Endothelial cell of umbilical vein (primary cell): ENCODE measurements at regions not wholly inside any gene's neighbourhood (a gene's known extent, or its start where the extent isn't known, plus 50 kb on each side); places are given as distances from the start of the nearest gene placed in this dataset.

Experiments used
- CTCF ChIP-seq, 2 donors: IDR thresholded peaks; 1 replicate in 1 of 2; 2 replicates in 1 of 2; pipeline ENCODE4 v1.5.1; 2011; ENCODE audit warnings: low read length in 2 of 2, mild to moderate bottlenecking in 2 of 2, moderate library complexity in 2 of 2, control low read depth in 1 of 2, inconsistent platforms in 1 of 2, low read depth in 1 of 2; ENCODE audit not compliant: insufficient read depth in 1 of 2; ENCODE audit errors: extremely low read depth in 1 of 2
- EZH2 ChIP-seq: IDR thresholded peaks from 2 replicates; pipeline ENCODE4 v1.6.1; 2012; ENCODE audit warnings: borderline replicate concordance, low read depth, mild to moderate bottlenecking, moderate library complexity, low read length, inconsistent platforms; ENCODE audit not compliant: severe bottlenecking
- FOS ChIP-seq: IDR thresholded peaks from 2 replicates; pipeline ENCODE4 v1.6.1; 2011; ENCODE audit warnings: mild to moderate bottlenecking, low read length, moderate library complexity, borderline replicate concordance; ENCODE audit not compliant: insufficient read depth
- MYC ChIP-seq: IDR thresholded peaks from one replicate; pipeline ENCODE4 v1.6.1; 2011; ENCODE audit warnings: mild to moderate bottlenecking, low read depth, low read length
- POLR2A ChIP-seq: IDR thresholded peaks from 2 replicates; pipeline ENCODE4 v1.6.1; 2012; ENCODE audit warnings: low read depth, mild to moderate bottlenecking, control low read depth, low read length
- POLR2AphosphoS5 ChIP-seq: IDR thresholded peaks from 2 replicates; pipeline ENCODE4 v1.6.1; 2012; ENCODE audit warnings: low read depth, mild to moderate bottlenecking, control low read depth, low read length, moderate library complexity; ENCODE audit not compliant: insufficient read depth

GRCh38 chr5:69004676-69005075 is 89.1 kb upstream of the SLC30A5 start:
- TF ChIP-seq POLR2A (no peak), CTCF (IDR thresholded peaks at IDR 0.05; ENCODE audit: extremely low read depth in 1 of 2, insufficient read depth in 1 of 2, low read depth in 1 of 2, low read length in 2 of 2) (no peak), EZH2 (no peak), FOS (no peak), MYC (no peak), POLR2AphosphoS5 (no peak)
